ENCODE measurements at regions not wholly inside any gene's neighbourhood (a gene's known extent, or its start where the extent isn't known, plus 50 kb on each side); places are given as distances from the start of the nearest gene placed in this dataset.
"Not testable (repeated sequence)": the region's sequence is repeated elsewhere in the genome, so short reads cannot be mapped to it uniquely, and the experiment has no call there.

GRCh38 chr10:10734356-10735064 lies 283.2 kb upstream of the CELF2 start:
- Histone ChIP-seq H3K4me1 (ENCODE audit: insufficient read depth, low read length) (no peaks in the 10 kb centered on the region), H3K36me3 (ENCODE audit: insufficient read depth, low read depth, low read length) (no peaks in the 10 kb centered on the region), H3K27me3 (ENCODE audit: insufficient read depth, low read length) (no peaks in the 10 kb centered on the region), H3K27ac (ENCODE audit: low read length) (no peak overlapping the region), H3K9me3 (ENCODE audit: insufficient read depth, low read depth, low read length) (no peaks in the 10 kb centered on the region), H3K9ac (ENCODE audit: low read depth, low read length) (no peak overlapping the region), H3K4me3 (ENCODE audit: low read length) (no peak overlapping the region)

GRCh38 chr10:10745291-10745690 lies 272.4 kb upstream of the CELF2 start:
- no peaks in the 10 kb centered on the region for H3K36me3 ChIP-seq (ENCODE audit: insufficient read depth, low read depth, low read length)
- H3K9ac ChIP-seq (ENCODE audit: low read depth, low read length): no peak overlapping the region
- 0 out of 2 replicates have a peak, but pooled peaks cover 8% of the 10 kb centered on the region for H3K9me3 ChIP-seq (ENCODE audit: insufficient read depth, low read depth, low read length)
- no peaks in the 10 kb centered on the region for H3K27me3 ChIP-seq (ENCODE audit: insufficient read depth, low read length)
- H3K4me3 ChIP-seq (ENCODE audit: low read length): no peak overlapping the region
- peaks cover 8% of the 10 kb centered on the region; the same call in 1 of the 2 replicates for H3K4me1 ChIP-seq (ENCODE audit: insufficient read depth, low read length)
- no peak overlapping the region for H3K27ac ChIP-seq (ENCODE audit: low read length)

GRCh38 chr10:10755490-10755889 lies 262.2 kb upstream of the CELF2 start:
- no peaks in the 10 kb centered on the region for H3K36me3 ChIP-seq (ENCODE audit: insufficient read depth, low read depth, low read length)
- H3K4me3 ChIP-seq (ENCODE audit: low read length): no peak overlapping the region
- no peaks in the 10 kb centered on the region for H3K9me3 ChIP-seq (ENCODE audit: insufficient read depth, low read depth, low read length)

GRCh38 chr10:10758306-10758705 lies 259.4 kb upstream of the CELF2 start:
- no peaks in the 10 kb centered on the region for H3K9me3 ChIP-seq (ENCODE audit: insufficient read depth, low read depth, low read length)
- H3K9ac ChIP-seq (ENCODE audit: low read depth, low read length): no peak overlapping the region
- H3K36me3 ChIP-seq (ENCODE audit: insufficient read depth, low read depth, low read length): no peaks in the 10 kb centered on the region
- no peak overlapping the region for H3K4me3 ChIP-seq (ENCODE audit: low read length)
- H3K27ac ChIP-seq (ENCODE audit: low read length): no peak overlapping the region
- H3K27me3 ChIP-seq (ENCODE audit: insufficient read depth, low read length): no peaks in the 10 kb centered on the region
- no peaks in the 10 kb centered on the region for H3K4me1 ChIP-seq (ENCODE audit: insufficient read depth, low read length)

More at GRCh38 chr10:10755490-10755889, 262.2 kb upstream of the CELF2 start:
- Histone ChIP-seq H3K27ac (ENCODE audit: low read length) (no peak overlapping the region), H3K27me3 (ENCODE audit: insufficient read depth, low read length) (no peaks in the 10 kb centered on the region), H3K4me1 (ENCODE audit: insufficient read depth, low read length) (no peaks in the 10 kb centered on the region), H3K9ac (ENCODE audit: low read depth, low read length) (no peak overlapping the region)

- H3K4me1 ChIP-seq (ENCODE audit: insufficient read depth, low read length); H3K4me3 ChIP-seq (ENCODE audit: low read length); H3K27me3 ChIP-seq (ENCODE audit: insufficient read depth, low read length); H3K9me3 ChIP-seq (ENCODE audit: insufficient read depth, low read depth, low read length); H3K36me3 ChIP-seq (ENCODE audit: insufficient read depth, low read depth, low read length); H3K27ac ChIP-seq (ENCODE audit: low read length); H3K9ac ChIP-seq (ENCODE audit: low read depth, low read length): not testable (repeated sequence)
These were observed 257.9 kb upstream of the CELF2 start for GRCh38 chr10:10759806-10760205.

- Histone ChIP-seq H3K27me3 (ENCODE audit: insufficient read depth, low read length) (no peaks in the 10 kb centered on the region), H3K4me1 (ENCODE audit: insufficient read depth, low read length) (no peaks in the 10 kb centered on the region), H3K27ac (ENCODE audit: low read length) (no peak overlapping the region), H3K9me3 (ENCODE audit: insufficient read depth, low read depth, low read length) (no peaks in the 10 kb centered on the region), H3K9ac (ENCODE audit: low read depth, low read length) (no peak overlapping the region), H3K4me3 (ENCODE audit: low read length) (no peak overlapping the region), H3K36me3 (ENCODE audit: insufficient read depth, low read depth, low read length) (no peaks in the 10 kb centered on the region)
These were observed 252.7 kb upstream of the CELF2 start for GRCh38 chr10:10765017-10765416.

GRCh38 chr10:10772411-10772810 lies 245.3 kb upstream of the CELF2 start:
- Histone ChIP-seq H3K4me3 (ENCODE audit: low read length) (no peak overlapping the region), H3K27me3 (ENCODE audit: insufficient read depth, low read length) (no peaks in the 10 kb centered on the region), H3K36me3 (ENCODE audit: insufficient read depth, low read depth, low read length) (no peaks in the 10 kb centered on the region), H3K27ac (ENCODE audit: low read length) (no peak overlapping the region), H3K9ac (ENCODE audit: low read depth, low read length) (no peak overlapping the region), H3K9me3 (ENCODE audit: insufficient read depth, low read depth, low read length) (no peaks in the 10 kb centered on the region), H3K4me1 (ENCODE audit: insufficient read depth, low read length) (no peaks in the 10 kb centered on the region)

GRCh38 chr10:10772874-10773508 lies 244.7 kb upstream of the CELF2 start:
- H3K9ac ChIP-seq (ENCODE audit: low read depth, low read length): no peak overlapping the region; the same call in 1 of the 2 replicates
- no peaks in the 10 kb centered on the region for H3K27me3 ChIP-seq (ENCODE audit: insufficient read depth, low read length)
- H3K9me3 ChIP-seq (ENCODE audit: insufficient read depth, low read depth, low read length): no peaks in the 10 kb centered on the region
- H3K36me3 ChIP-seq (ENCODE audit: insufficient read depth, low read depth, low read length): no peaks in the 10 kb centered on the region
- no peak overlapping the region for H3K4me3 ChIP-seq (ENCODE audit: low read length)
- H3K4me1 ChIP-seq (ENCODE audit: insufficient read depth, low read length): no peaks in the 10 kb centered on the region
- no peak overlapping the region for H3K27ac ChIP-seq (ENCODE audit: low read length)

GRCh38 chr10:10774416-10774815 lies 243.3 kb upstream of the CELF2 start:
- H3K9ac ChIP-seq (ENCODE audit: low read depth, low read length): no peak overlapping the region
- no peaks in the 10 kb centered on the region for H3K9me3 ChIP-seq (ENCODE audit: insufficient read depth, low read depth, low read length)
- no peaks in the 10 kb centered on the region for H3K36me3 ChIP-seq (ENCODE audit: insufficient read depth, low read depth, low read length)
- no peaks in the 10 kb centered on the region for H3K4me1 ChIP-seq (ENCODE audit: insufficient read depth, low read length)
- no peaks in the 10 kb centered on the region for H3K27me3 ChIP-seq (ENCODE audit: insufficient read depth, low read length)
- H3K4me3 ChIP-seq (ENCODE audit: low read length): no peak overlapping the region
- H3K27ac ChIP-seq (ENCODE audit: low read length): no peak overlapping the region

GRCh38 chr10:10776363-10776762 lies 241.3 kb upstream of the CELF2 start:
- Histone ChIP-seq H3K9ac (ENCODE audit: low read depth, low read length) (no peak overlapping the region), H3K36me3 (ENCODE audit: insufficient read depth, low read depth, low read length) (no peaks in the 10 kb centered on the region), H3K27me3 (ENCODE audit: insufficient read depth, low read length) (no peaks in the 10 kb centered on the region), H3K4me3 (ENCODE audit: low read length) (no peak overlapping the region), H3K9me3 (ENCODE audit: insufficient read depth, low read depth, low read length) (no peaks in the 10 kb centered on the region), H3K27ac (ENCODE audit: low read length) (no peak overlapping the region), H3K4me1 (ENCODE audit: insufficient read depth, low read length) (no peaks in the 10 kb centered on the region)

- Histone ChIP-seq H3K27me3 (ENCODE audit: insufficient read depth, low read length) (no peaks in the 10 kb centered on the region), H3K9ac (ENCODE audit: low read depth, low read length) (no peak overlapping the region), H3K36me3 (ENCODE audit: insufficient read depth, low read depth, low read length) (no peaks in the 10 kb centered on the region), H3K27ac (ENCODE audit: low read length) (no peak overlapping the region), H3K4me3 (ENCODE audit: low read length) (no peak overlapping the region), H3K4me1 (ENCODE audit: insufficient read depth, low read length) (no peaks in the 10 kb centered on the region), H3K9me3 (ENCODE audit: insufficient read depth, low read depth, low read length) (no peaks in the 10 kb centered on the region)
These were observed 240.4 kb upstream of the CELF2 start for GRCh38 chr10:10777279-10777678.

- Histone ChIP-seq H3K36me3 (ENCODE audit: insufficient read depth, low read depth, low read length) (no peaks in the 10 kb centered on the region), H3K4me1 (ENCODE audit: insufficient read depth, low read length) (no peaks in the 10 kb centered on the region), H3K27ac (ENCODE audit: low read length) (no peak overlapping the region), H3K4me3 (ENCODE audit: low read length) (no peak overlapping the region), H3K9me3 (ENCODE audit: insufficient read depth, low read depth, low read length) (no peaks in the 10 kb centered on the region), H3K27me3 (ENCODE audit: insufficient read depth, low read length) (no peaks in the 10 kb centered on the region), H3K9ac (ENCODE audit: low read depth, low read length) (no peak overlapping the region)
These were observed 239.9 kb upstream of the CELF2 start for GRCh38 chr10:10777723-10778122.
